ENCODE measurements at regions not wholly inside any gene's neighbourhood (a gene's known extent, or its start where the extent isn't known, plus 50 kb on each side); places are given as distances from the start of the nearest gene placed in this dataset.

- H3K9me3 ChIP-seq (ENCODE audit: control insufficient read depth, insufficient read depth, low read depth, low read length), result no peaks in the 10 kb centered on the region
- no peaks in the 10 kb centered on the region for H3K4me1 ChIP-seq (ENCODE audit: control insufficient read depth, insufficient read depth, low read length)
- TF ChIP-seq, protein P1, sequence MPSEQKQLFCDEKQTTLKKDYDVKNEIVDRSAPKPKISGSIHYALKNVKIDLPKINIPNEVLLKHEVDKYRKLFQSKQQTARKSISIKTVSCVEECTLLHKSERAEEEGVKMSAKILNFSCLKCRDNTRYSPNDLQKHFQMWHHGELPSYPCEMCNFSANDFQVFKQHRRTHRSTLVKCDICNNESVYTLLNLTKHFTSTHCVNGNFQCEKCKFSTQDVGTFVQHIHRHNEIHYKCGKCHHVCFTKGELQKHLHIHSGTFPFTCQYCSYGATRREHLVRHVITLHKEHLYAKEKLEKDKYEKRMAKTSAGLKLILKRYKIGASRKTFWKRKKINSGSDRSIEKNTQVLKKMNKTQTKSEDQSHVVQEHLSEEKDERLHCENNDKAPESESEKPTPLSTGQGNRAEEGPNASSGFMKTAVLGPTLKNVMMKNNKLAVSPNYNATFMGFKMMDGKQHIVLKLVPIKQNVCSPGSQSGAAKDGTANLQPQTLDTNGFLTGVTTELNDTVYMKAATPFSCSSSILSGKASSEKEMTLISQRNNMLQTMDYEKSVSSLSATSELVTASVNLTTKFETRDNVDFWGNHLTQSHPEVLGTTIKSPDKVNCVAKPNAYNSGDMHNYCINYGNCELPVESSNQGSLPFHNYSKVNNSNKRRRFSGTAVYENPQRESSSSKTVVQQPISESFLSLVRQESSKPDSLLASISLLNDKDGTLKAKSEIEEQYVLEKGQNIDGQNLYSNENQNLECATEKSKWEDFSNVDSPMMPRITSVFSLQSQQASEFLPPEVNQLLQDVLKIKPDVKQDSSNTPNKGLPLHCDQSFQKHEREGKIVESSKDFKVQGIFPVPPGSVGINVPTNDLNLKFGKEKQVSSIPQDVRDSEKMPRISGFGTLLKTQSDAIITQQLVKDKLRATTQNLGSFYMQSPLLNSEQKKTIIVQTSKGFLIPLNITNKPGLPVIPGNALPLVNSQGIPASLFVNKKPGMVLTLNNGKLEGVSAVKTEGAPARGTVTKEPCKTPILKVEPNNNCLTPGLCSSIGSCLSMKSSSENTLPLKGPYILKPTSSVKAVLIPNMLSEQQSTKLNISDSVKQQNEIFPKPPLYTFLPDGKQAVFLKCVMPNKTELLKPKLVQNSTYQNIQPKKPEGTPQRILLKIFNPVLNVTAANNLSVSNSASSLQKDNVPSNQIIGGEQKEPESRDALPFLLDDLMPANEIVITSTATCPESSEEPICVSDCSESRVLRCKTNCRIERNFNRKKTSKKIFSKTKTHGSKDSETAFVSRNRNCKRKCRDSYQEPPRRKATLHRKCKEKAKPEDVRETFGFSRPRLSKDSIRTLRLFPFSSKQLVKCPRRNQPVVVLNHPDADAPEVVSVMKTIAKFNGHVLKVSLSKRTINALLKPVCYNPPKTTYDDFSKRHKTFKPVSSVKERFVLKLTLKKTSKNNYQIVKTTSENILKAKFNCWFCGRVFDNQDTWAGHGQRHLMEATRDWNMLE (tag by site-specific recombination; conservative IDR thresholded peaks at IDR 0.05; ENCODE audit: low read depth), result no peak
- no peak for TF ChIP-seq ZNF416 (tag by site-specific recombination; IDR thresholded peaks at IDR 0.05)
- TF ChIP-seq ZNF202 (tag by site-specific recombination; IDR thresholded peaks at IDR 0.05; ENCODE audit: borderline replicate concordance), result no peak
- no peak for TF ChIP-seq ZNF350 (tag by site-specific recombination; IDR thresholded peaks at IDR 0.05)
- no peak for TF ChIP-seq ZNF521 (tag by site-specific recombination; IDR thresholded peaks at IDR 0.05)
- TF ChIP-seq ZNF48 (tag by site-specific recombination; IDR thresholded peaks at IDR 0.05), result no peak
- TF ChIP-seq ZNF24 (tag by site-specific recombination; IDR thresholded peaks at IDR 0.05), result no peak
- no peak for TF ChIP-seq GLI2 (tag by site-specific recombination; IDR thresholded peaks at IDR 0.05; ENCODE audit: borderline replicate concordance, low read depth)
- TF ChIP-seq ZNF404 (tag by site-specific recombination; IDR thresholded peaks at IDR 0.05), result no peak
- no peak for TF ChIP-seq ZNF292 (tag by site-specific recombination; IDR thresholded peaks at IDR 0.05; ENCODE audit: borderline replicate concordance, low read depth)
- no peak for TF ChIP-seq GLI4 (tag by site-specific recombination; IDR thresholded peaks at IDR 0.05)
- TF ChIP-seq ZNF391 (tag by site-specific recombination; IDR thresholded peaks at IDR 0.05; ENCODE audit: borderline replicate concordance, low read depth), result no peak
- no peak for TF ChIP-seq ZNF830 (tag by site-specific recombination; IDR thresholded peaks at IDR 0.05; ENCODE audit: low read depth)
- no peak for TF ChIP-seq ZNF394 (tag by site-specific recombination; IDR thresholded peaks at IDR 0.05; ENCODE audit: borderline replicate concordance)
- TF ChIP-seq ZNF621 (tag by site-specific recombination; IDR thresholded peaks at IDR 0.05), result no peak
- no peak for TF ChIP-seq ZNF169 (tag by site-specific recombination; IDR thresholded peaks at IDR 0.05)
- TF ChIP-seq ZNF221 (tag by site-specific recombination; IDR thresholded peaks at IDR 0.05; ENCODE audit: borderline replicate concordance), result no peak
- TF ChIP-seq GLIS2 (tag by site-specific recombination; IDR thresholded peaks at IDR 0.05), result no peak
- TF ChIP-seq, protein P2, sequence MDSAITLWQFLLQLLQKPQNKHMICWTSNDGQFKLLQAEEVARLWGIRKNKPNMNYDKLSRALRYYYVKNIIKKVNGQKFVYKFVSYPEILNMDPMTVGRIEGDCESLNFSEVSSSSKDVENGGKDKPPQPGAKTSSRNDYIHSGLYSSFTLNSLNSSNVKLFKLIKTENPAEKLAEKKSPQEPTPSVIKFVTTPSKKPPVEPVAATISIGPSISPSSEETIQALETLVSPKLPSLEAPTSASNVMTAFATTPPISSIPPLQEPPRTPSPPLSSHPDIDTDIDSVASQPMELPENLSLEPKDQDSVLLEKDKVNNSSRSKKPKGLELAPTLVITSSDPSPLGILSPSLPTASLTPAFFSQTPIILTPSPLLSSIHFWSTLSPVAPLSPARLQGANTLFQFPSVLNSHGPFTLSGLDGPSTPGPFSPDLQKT (IDR thresholded peaks at IDR 0.05; ENCODE audit: borderline replicate concordance, low read depth, low read length), result no peak
- POLR2A ChIA-PET, result no interaction called here
- CTCF ChIA-PET, result no interaction called here
- H3K27ac ChIP-seq (ENCODE audit: extremely low read depth, low read depth, low read length), result no peak overlapping the region
- no peaks in the 10 kb centered on the region for H3K36me3 ChIP-seq (ENCODE audit: control insufficient read depth in 2 of 2, insufficient read depth in 1 of 2, low read length in 2 of 2)
- H3K4me3 ChIP-seq (ENCODE audit: low read depth, low read length), result no peak overlapping the region
Measured at GRCh38 chr4:14726441-14726840, 275.8 kb upstream of the CPEB2 start.

DNA sequence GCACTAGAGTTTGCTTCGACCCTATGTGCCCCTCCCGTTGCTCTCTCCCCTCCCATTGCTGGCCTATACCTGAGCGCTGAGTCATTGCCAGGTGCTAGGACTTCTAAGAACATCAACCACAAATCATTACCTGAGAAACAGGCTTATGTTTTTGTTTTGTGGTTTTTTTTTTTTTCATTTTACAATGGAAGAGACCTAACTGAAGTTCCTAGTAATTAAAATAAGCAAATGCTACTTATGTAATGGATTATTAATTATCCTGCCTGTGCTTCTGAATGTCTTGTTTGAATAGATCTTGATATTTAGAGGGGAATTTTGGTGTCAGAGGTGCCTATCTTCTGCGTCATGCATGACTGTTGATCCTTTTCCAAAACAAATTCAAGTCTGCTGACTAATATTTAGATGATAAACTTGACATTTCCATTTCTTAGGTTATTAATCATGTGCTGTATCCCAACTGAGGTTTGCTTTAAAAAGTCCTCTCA, 275.4 kb upstream of the CPEB2 start:
- TF ChIP-seq EGR2 (tag by site-specific recombination; IDR thresholded peaks at IDR 0.05; ENCODE audit: low read depth) (no peak), GLI4 (tag by site-specific recombination; IDR thresholded peaks at IDR 0.05) (no peak), KLF1 (tag by site-specific recombination; IDR thresholded peaks at IDR 0.05) (no peak), ZNF837 (tag by site-specific recombination; IDR thresholded peaks at IDR 0.05) (no peak), ZNF404 (tag by site-specific recombination; IDR thresholded peaks at IDR 0.05) (no peak), ZNF626 (tag by site-specific recombination; IDR thresholded peaks at IDR 0.05) (no peak), MEIS1 (CRISPR knock-in tag; IDR thresholded peaks at IDR 0.05; ENCODE audit: borderline replicate concordance) (no peak), KLF7 (tag by site-specific recombination; IDR thresholded peaks at IDR 0.05; ENCODE audit: borderline replicate concordance) (no peak), ZNF394 (tag by site-specific recombination; IDR thresholded peaks at IDR 0.05; ENCODE audit: borderline replicate concordance) (no peak)
- TF ChIP-seq, protein P3, sequence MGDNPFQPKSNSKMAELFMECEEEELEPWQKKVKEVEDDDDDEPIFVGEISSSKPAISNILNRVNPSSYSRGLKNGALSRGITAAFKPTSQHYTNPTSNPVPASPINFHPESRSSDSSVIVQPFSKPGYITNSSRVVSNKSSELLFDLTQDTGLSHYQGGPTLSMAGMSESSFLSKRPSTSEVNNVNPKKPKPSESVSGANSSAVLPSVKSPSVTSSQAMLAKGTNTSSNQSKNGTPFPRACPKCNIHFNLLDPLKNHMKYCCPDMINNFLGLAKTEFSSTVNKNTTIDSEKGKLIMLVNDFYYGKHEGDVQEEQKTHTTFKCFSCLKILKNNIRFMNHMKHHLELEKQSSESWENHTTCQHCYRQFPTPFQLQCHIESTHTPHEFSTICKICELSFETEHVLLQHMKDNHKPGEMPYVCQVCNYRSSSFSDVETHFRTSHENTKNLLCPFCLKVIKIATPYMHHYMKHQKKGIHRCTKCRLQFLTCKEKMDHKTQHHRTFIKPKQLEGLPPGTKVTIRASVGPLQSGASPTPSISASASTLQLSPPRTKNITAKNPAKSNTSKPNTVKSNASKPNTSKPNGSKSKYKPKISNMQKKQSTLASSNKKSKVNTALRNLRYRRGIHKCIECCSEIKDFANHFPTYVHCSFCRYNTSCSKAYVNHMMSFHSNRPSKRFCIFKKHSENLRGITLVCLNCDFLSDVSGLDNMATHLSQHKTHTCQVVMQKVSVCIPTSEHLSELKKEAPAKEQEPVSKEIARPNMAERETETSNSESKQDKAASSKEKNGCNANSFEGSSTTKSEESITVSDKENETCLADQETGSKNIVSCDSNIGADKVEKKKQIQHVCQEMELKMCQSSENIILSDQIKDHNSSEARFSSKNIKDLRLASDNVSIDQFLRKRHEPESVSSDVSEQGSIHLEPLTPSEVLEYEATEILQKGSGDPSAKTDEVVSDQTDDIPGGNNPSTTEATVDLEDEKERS (tag by site-specific recombination; IDR thresholded peaks at IDR 0.05), result no peak
- Histone ChIP-seq H3K9me3 (ENCODE audit: control insufficient read depth, insufficient read depth, low read depth, low read length) (no peaks in the 10 kb centered on the region), H3K4me1 (ENCODE audit: control insufficient read depth, insufficient read depth, low read length) (no peaks in the 10 kb centered on the region), H3K4me3 (ENCODE audit: low read depth, low read length) (no peak overlapping the region), H3K36me3 (ENCODE audit: control insufficient read depth in 2 of 2, insufficient read depth in 1 of 2, low read length in 2 of 2) (no peaks in the 10 kb centered on the region), H3K27ac (ENCODE audit: extremely low read depth, low read depth, low read length) (no peak overlapping the region)
- CTCF ChIA-PET, result no interaction called here
- POLR2A ChIA-PET, result no interaction called here

Data from HEK293 (cell line).